GM21447 (cell line): ENCODE measurements at regions not wholly inside any gene's neighbourhood (a gene's known extent, or its start where the extent isn't known, plus 50 kb on each side); places are given as distances from the start of the nearest gene placed in this dataset.

Source experiments
- ATAC-seq: cut with Tn5 transposase; IDR thresholded peaks from one replicate; pipeline ENCODE4 v1.9.1; 2021; ENCODE audit not compliant: unreplicated experiment

DNA sequence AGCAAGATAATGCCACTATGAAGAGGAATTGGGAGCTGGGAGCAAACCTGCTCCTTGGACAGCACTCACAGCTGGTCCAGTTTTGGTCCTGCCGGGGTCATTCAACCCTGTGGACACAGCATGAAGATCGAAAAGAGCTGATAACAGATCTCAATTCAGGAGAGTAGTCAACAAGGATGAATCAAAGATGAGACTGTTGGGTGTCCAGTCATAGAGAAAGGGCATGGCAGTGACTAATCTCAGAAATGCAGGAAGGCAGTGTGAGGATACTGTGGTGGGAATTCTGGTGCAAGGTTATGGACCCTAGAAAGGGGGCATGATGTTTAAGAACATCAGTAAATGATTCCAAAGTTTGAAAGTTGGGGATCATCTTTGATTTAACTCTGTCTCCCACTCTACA is 261.4 kb upstream of the ZP4 start:
- ATAC-seq = no peak

DNA sequence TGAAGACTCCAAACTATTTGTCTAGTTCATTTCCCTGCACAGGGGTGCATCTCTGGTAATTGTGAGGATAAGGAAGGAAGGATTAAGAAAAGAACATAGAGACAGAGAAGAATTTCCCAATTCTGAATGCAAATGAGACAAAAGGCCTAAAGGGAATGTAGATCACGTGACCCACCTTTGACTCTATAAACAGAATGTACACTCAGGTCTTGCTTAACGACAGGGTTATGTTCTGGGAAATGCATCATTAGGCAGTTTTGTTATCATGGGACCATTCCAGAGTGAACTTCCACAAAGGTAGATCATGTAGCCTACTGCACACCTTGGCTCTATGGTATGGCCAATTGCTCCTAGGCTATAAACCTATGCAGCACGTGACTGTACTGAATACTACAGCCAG is 252.3 kb upstream of the ZP4 start:
- ATAC-seq = no peak

DNA sequence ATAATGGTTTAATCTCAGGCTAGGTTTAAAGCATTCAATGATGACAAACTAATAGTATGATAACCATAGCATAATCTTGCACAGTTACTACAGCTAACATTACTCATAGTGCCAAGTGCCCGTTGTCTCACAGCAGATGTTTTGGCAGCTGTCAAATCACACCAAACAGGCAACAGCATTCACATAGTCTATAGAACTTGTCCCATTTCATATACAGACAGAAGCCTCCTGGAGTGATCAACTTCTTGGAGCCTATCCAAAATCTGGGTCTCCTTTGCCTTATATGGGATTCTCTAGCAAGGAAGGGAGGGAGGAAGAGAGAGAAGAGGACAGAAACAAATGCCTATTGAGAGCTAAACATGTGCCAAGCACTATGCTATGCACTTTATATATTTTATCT is 250.6 kb upstream of the ZP4 start:
- no peak for ATAC-seq

DNA sequence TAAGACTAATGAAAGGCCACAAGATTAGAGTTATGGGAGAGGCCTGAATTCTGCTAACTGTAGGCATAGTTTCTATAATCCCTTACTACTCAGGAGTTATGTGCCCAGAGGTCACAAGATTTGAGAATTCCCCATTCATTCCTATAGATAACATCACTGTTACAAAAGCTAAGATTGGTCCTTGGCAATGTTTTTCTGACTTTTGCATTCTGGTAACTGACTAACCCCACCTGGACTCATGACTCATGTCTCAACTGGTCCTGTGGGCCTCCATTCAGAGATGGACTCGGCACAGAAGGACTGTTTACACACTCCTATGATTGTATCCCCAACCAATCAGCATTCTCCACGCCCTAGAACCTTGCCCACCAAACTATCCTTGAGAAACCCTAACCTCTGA is 249.0 kb upstream of the ZP4 start:
- no peak for ATAC-seq

DNA sequence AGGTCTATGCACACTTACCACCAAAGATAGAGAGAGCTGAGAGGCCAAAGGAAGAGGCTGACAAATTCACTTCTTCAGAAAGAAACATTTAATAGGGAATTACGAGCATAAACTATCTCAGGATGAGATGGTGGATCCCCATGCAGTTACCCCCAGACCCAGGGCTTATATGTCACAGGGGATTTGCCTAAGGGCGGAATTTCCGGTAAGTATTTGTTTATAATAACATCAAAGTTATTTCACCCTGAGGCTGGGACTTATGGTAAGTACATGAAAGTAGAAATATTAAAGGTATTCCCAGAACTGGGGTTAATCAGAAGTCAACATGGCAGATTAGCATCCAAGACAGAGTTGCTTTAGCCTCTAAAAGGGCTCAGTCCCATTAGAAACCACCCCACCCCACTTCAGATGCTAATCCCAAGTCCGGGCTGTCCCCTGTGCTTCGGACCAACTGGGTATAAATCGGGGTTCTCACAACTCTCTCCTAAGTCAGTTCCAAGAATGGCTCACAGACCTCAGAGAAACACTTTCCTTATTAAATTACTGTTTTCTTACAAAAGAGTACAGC is 247.4 kb upstream of the ZP4 start:
- no peak for ATAC-seq

DNA sequence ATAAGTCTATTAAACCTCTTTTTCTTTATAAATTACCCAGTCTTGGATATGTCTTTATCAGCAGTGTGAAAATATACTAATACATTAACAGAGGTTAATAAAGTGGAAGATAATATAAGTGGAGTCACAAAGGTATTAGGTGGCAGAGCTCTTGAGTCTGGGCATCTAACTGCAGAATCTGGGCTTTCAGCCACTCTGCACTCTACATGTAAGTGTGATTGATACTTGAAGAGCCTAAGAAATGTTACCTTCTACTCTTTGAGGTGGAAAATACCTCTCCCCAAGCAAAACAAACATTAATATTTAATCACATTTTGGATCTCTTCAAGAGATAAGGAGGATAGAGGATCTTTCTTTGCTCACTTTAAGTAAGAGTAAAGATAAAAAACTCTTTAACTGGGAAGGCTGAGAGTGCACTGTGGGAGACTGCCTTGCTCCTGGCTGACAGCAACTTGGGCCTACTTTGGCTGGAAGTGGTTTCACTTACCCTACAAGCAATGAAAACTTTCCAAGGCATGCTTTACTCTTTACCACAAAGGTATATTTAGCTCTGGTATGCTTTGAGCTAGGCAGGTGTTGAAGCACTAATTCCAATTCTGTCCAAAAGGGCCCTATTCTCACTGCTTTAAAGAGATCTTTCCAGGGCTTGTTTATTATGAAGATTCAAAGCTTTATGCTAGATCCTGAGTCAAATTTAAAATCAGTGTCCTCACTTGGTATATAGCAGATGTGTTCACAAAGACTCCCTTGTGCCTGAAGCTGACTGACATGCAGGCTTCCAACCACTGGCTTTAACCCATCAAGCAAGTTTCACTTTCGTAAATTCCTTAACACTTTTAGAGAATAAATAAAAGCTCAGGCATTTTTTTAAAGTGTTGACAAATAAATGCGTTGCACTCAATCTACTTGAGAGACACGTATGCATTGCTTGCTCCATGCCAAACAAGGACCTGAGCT is 245.3 kb upstream of the ZP4 start:
- ATAC-seq = no peak

DNA sequence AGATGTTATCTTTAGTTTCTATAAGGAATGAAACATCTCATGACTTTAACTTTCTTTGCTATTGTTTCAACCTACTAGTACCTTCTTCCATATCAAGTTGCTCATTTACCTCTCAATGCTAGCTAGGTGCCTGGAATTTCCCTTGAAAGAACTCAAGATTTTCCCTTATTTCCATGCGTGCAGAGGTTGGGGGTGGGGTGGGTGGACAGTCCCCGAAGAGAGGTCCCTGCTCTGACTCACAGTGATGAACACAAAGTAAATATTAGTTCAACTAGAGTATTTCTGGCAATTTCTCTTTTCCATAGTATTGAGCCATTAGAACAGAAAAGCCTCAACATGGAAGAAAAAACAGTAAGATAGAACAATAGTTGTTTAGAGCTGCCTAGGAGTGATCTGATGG is 239.0 kb upstream of the ZP4 start:
- no peak for ATAC-seq

DNA sequence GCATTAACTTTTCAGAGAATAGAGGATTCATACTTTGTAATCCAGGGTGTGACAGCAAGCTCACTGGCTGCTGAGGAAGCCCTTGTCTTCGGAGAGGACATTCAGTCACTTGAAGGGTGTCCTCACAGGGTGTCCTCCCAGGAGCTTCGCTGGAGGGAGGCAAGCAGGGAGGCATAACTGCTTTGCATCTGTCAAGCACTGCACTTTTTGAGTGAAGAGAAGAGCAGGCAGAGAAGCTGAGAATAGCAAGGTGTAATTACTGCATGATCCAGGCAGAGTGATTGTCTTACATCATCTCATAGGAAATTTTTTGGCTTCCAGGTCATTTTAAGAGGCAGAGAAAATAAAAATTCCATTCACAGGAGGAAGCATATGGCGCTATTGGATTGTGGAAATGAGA is 232.5 kb upstream of the ZP4 start:
- no peak for ATAC-seq

DNA sequence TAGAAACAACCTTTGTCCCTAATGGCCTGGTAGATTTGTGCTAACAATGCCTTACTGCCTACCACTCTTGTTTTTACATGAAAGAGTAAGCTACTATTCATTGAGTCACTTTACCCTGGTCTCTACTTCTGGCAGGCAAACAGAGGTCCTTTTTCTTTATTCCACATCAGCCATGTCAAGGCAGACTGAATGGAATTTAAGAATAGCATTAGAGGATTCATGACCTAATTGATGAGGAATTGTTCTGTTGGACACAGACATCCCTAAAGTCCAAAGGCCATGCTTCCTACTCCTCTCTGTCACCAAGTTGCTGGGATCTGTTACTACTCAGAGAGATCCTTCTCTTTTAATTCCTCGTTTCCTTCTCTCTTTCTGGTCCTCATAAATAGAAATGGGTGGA is 229.1 kb upstream of the ZP4 start:
- ATAC-seq = no peak

DNA sequence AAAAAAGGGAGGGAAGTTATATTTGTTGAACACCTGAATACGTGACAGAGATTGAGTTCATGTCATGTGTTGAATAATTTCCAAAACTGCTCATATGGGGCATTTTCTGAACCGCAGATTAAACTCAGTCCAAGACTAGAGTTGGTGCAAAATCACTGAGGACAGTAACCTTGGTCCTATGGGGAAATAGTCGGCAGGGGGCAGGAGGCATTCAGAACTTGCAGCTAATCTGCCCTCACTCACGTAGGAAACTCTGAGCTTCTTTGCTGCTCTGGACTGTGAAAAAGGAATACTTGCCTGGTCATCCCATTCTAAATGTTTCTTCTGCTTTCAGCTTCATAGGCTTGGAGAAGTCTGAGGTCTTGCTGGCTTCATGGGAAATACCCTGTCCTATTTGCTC is 228.3 kb upstream of the ZP4 start:
- ATAC-seq = no peak

DNA sequence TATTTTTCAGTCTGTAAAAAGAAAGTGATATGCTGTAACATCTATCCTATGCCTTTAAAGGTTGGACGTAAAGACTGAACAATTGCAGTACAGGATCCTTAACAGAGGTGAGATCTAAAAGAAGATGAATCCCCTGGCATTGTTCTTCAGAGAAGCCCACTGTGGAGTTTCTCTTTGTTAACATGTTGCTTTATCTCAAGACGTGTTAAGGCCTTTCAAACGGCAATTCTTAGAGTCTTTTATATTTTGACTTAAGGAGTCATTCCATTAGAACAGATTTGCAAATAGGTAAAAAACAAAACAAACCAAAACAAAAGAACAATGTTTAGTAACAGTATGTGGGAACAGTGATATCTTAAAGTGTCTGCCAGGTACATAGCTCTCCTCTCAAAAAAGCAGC is 225.1 kb upstream of the ZP4 start:
- ATAC-seq = no peak

DNA sequence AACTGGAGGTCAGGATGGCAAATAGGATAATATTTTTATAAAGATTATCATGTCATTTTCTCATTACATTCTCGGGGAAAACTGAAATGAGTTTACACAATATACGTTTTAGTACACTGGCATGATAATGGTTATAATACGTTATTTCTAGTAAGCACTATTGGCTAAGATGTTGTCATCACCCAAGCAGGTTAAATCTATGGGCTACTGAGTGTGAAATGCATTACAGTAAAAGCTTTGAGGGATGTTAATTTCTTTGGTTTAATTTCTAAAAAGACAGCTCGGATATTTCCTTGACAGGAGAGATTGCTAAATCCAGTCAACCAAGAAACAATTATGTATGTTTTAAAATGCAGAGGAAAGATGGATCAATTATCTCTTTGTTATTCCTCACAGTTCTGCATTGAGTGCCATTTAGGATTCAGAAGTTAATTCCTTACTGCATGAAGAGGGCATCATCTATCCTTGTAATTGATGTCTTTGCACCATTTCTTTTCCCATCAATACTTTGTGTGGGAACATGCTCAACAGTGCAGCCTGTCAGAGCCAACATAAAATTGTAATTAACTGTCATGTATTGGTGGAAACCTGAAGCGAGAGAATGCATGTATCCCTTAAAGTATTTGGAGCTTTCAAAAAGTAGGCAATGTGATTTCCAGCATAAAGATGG is 222.4 kb upstream of the ZP4 start:
- no peak for ATAC-seq

DNA sequence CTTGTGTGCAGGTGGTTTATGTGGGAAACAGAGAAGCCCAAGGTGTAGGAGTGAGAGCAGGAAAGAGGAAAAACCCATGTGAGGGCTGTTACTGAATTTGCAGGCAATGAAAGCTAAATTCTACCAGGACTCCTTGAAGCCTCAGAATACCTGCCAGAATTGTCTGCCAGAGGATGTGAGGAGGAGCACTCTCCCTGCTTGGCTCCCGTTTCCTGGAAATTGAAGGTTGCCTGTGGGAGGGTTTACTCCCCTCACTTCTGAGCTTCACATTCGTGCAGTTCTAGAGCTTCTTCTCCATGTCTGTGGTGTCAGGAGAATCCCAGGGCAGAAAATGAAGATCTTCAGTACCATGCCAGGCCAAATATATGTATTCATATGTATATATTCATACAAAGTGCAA is 220.8 kb upstream of the ZP4 start:
- ATAC-seq = no peak

DNA sequence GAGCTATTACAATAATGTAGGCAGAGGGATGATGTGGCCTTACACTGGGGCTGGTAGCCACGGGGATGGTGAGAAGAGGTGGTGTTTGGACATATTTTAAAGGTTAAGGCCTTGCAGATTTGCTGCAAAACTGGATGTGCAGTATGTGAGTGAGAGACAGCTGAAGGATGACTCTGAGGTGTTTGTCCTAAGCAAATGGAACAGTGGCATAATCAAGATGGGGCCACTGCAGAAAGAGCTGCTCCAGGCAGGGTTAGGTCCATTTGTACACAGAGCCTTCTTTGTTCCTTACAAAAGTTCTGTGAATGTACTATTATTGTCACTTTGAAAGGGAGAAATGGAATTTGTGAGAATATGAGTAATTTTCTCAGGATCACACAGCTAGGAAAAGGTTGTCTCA is 220.4 kb upstream of the ZP4 start:
- no peak for ATAC-seq

DNA sequence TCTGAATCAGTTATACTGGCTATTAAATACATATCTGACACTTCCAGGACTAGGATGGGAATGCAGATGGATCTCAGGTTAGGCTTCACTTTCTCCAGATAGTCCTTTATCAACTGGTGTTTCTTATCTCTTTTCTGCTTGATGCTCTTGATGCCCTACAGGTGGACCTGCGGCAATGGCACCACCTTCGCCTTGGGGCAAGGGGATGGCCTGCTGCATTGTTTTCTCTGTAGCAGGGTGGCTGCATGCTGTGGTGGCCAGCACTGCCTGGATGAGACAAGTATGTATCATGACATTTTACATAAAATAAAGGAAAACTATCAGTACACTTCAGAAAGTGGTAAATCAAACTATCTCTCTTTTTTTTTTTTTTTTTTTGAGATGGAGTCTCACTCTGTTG is 217.7 kb upstream of the ZP4 start:
- no peak for ATAC-seq

DNA sequence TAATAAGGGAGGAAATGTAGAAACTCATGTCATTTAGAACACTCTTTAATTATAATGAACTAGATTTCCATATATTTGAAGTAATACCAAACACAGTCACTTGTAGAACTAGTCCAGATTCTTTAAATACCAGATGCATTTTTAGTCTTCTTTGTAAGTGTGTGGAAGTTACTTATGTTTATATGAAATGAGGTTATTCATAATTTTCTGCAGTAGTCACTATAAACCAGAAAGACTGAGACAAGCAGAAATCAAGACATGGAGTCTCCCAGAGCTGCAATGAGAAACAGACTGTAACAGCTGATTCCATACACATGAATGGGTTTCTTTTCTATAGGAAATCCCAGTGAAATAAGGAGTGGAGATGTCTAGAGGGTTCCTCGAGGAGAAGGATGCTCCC is 216.6 kb upstream of the ZP4 start:
- no peak for ATAC-seq

DNA sequence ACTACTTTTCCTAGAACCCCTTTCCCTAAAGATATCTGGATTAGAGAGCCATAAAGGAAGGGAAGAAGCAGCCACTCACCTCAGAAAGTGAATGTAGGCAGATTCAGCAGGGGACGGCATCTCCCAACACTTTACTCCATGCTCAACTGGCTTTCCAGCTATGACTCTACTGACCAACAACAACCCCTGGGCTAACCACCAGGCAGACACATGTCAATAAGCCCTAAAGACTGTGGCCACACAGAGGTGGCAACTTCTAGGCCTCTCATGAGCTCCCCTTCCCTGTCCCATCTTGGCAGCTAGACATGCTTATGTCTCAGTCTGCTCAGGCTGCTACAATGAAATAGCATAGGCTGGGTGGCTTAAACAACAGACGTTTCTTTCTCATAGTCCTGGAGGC is 214.0 kb upstream of the ZP4 start:
- no peak for ATAC-seq

DNA sequence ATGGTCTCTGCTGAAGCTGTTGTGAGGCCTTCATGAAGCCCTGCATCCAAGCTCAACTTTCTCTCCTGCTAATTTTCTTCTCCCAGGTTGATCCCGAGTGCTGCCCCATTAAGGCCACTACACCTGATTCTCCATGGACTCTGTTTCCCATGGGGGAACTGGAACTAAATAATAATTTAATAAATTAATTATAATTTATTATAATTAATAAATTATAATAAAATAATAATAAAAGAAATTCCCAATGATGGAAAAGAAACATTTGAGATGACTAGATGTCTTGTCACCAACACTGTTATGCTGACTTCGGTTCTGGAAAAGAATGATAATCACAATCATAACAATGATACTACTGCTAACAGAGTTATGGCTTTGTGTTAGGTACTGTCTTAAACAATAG is 211.2 kb upstream of the ZP4 start:
- ATAC-seq = no peak

DNA sequence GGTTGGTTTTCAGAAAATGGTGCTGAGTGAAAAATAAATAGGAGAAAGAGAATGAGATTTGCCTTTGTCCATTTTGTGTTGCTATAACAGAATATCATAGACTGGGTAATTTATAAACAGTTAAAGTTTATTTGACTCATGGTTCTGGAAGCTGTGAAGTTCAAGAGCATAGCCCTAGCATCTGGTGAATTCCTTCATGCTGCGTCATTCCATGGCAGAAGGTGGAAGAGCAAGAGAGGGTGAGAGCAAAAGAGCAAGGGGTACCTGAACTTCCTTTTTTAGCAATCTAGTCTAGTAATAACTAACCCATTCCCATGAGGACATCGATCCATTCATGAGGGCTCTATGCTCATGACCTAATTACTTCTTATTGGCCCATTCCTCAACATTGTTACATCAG is 209.1 kb upstream of the ZP4 start:
- ATAC-seq = no peak

DNA sequence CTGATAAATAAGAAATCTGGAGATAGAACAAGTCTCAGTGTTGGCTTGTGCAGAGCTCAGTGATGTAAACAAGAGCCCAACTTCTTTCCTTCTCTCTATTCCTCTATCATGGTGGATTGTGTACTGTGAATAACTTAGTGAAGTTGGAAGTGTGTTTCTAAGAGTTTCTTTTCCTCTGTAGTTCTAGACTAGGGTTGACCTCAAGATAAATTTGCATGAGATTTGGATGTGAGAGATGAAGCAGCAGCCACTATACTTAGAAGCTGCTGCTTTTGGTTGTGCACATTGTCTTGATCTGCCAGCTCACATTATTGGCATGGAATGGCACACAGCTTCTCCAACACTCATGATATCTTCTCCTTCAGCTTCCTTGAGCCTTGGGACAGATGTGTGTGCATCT is 198.9 kb upstream of the ZP4 start:
- ATAC-seq = no peak

DNA sequence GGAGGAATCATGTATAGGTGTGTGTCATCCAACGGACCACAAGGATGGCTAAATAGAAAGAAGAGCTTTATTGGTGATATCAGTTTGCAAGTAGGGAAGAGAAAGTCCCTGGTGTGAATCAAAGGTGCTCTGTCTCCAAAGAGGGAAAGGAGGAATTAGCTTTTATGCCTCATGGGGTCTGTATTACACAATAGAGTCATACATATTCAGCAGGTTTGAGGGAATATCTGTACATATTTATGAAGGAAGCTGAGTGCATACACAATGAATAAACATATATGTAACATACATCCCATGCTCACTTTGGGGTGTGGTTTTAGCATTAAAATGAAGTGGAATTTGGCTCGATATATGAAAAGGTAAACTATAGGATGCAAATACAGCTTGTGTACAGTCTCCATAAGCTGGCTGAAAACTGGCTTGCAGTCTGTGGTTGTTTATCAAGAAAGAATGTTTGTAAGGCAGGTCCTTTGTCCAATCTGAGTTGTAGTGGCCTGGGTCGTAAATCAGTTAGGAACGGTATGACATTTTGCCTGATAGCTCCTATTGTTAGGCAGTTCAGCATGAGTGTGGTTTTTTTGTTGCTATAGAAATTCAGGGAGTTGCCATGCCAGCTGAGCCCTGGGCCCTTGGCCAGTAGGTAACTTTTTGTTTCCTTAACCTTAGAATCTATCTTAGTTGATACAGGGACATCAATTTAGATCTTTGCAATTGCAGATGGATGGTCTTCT is 198.0 kb upstream of the ZP4 start:
- ATAC-seq = no peak

DNA sequence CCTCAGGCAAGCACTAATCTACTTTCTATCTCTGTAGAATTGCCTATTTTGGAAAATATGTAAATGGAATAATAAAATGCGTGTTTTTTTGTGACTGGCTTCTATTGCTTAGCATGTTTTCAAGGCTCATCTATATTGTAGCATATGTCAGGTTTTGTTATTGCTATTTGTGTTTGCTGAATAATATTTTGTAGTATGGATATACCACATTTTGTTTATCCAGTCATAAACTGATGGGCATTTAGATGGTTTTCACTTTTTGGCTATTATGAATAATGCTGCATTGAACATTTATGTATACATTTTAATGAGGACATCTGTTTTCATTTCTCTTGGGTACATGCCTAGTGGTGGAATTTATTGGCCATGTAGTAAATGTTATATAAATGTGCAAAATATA is 183.3 kb upstream of the ZP4 start:
- no peak for ATAC-seq
